ENCODE measurements at regions not wholly inside any gene's neighbourhood (a gene's known extent, or its start where the extent isn't known, plus 50 kb on each side); places are given as distances from the start of the nearest gene placed in this dataset.

DNA sequence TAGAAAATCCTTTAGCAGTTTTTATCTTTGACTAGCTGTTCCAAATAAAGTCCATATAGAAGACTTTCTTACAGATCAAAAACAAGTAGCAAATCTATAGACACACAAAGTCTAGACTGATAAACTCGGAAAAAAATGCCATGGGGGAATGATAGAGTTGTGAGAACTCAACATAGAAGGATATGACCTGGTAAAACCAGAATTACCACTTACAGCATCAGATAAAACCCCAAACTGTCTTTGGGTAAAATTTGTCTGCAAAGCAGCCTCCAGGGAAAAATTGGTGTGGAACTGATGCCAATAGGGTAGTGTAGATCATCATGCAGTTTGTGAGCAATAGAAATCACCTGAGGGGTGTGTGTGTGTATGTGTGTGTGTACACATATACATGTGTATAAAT, 579.1 kb downstream of the SPOCK3 start:
- no peak for DNase-seq

DNA sequence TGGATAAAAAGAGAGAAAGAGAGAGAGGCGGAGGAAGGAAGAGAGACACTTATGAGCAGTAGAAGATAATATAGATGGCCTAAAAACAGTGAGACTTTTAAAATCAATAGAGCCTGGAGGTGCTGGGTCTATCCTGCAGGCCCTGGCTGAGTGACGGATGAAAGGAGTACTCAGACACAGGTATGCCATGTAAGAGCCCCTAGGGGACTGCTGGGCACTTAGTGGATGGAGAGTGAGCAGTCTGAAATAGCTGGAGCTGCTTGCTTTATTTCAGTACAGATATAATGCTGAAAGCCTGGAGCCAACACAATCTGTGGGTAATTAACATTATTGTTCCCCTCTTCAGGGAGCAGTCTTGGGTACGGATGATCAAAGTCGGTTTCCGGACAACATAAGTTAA, 578.6 kb downstream of the SPOCK3 start:
- no peak for DNase-seq

DNA sequence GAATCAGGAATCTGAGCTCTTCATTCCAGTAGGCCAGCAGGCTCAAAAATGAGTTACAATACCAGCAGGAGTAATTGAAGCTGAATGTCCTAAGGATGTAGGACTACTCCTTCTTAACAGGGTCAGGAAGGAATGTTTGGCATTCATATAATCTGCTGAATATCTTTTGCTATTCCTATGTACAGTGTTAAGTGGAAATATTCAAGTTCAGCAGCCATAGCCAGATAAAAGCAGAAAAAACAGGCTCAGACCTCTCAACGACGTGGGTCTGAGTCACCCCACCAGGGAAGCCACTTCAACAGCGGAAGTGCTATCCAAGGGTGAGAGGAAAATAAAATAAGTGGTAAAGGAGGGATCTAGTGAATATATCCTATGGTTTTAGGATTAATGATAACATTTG, 577.0 kb downstream of the SPOCK3 start:
- DNase-seq, result no peak

- no peak for DNase-seq
Measured at GRCh38 chr4:166658585-166658984, 575.7 kb downstream of the SPOCK3 start.

- DNase-seq, result no peak
Measured at GRCh38 chr4:166662266-166662843, 571.9 kb downstream of the SPOCK3 start.

- DNase-seq, result no peak
Measured at GRCh38 chr4:166670341-166670740, 564.0 kb downstream of the SPOCK3 start.

GRCh38 chr4:166673911-166674310, 560.4 kb downstream of the SPOCK3 start:
- DNase-seq, result no peak

DNA sequence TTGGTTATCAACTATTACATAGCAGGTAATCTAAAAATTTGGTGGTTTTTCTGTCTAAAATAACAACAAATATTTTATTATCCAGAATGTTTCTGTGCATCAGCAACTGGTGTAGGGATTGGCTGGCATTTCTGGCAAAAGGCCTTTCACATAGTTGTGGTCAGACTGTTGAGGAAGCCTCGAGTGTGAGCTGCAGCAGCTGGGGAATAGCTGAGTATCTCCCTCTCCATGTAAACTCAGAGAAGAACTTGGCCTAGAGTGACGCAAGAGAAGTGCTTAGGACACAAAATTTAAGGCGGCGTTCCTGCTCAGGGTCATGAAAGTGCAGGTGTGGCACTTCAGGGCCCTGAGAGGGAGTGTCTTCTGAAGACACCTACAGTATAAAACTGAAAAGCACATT, 558.9 kb downstream of the SPOCK3 start:
- no peak for DNase-seq

GRCh38 chr4:166680796-166681195, 553.5 kb downstream of the SPOCK3 start:
- no peak for DNase-seq

DNA sequence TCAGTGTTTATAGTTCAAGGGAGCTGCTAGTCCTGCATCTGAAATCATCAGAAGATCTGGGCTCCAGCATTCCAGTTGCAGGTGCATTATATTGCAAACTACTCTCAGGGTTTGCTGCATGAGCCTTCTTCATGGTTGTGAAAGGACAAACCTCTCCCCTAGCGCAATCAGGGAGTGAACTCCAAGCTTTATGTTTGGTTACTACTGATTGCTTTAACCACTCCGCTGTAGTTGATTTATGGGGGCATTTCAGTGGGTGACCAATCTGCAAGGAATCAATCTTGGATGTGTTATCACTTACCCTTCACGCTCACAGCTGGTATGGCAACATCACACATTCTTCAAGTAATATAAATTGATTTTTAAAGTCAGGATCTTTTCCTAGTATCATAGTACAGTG, 552.1 kb downstream of the SPOCK3 start:
- no peak for DNase-seq
